H9 (cell line): ENCODE measurements at regions not wholly inside any gene's neighbourhood (a gene's known extent, or its start where the extent isn't known, plus 50 kb on each side); places are given as distances from the start of the nearest gene placed in this dataset.

Experiments used
- DNase-seq: peaks from one replicate; pipeline ENCODE4 v3.0.0-alpha.2; 2017
- H2AFZ ChIP-seq: one replicate; pipeline ENCODE4 v1.6.1; 2013; ENCODE audit warnings: mild to moderate bottlenecking, low read length, control low read depth, moderate library complexity
- H2AK5ac ChIP-seq: 2 replicates; pipeline ENCODE4 v1.6.1; 2013; ENCODE audit warnings: low read length, control low read depth, mixed read lengths; ENCODE audit not compliant: insufficient read length
- H2BK120ac ChIP-seq: one replicate; pipeline ENCODE4 v1.6.1; 2013; ENCODE audit warnings: low read depth, mild to moderate bottlenecking, low read length, control low read depth, inconsistent platforms; ENCODE audit not compliant: poor library complexity, severe bottlenecking
- H2BK12ac ChIP-seq: 2 replicates; pipeline ENCODE4 v1.6.1; 2013; ENCODE audit warnings: low read length, control low read depth, mixed read lengths, low read depth; ENCODE audit not compliant: insufficient read length
- H2BK15ac ChIP-seq: 2 replicates; pipeline ENCODE4 v1.6.1; 2013; ENCODE audit warnings: low read depth, low read length, control low read depth
- H2BK20ac ChIP-seq: one replicate; pipeline ENCODE4 v1.6.1; 2013; ENCODE audit warnings: low read depth, mild to moderate bottlenecking, low read length, control low read depth, inconsistent platforms; ENCODE audit not compliant: poor library complexity, severe bottlenecking
- H2BK5ac ChIP-seq: 2 replicates; pipeline ENCODE4 v1.6.1; 2013; ENCODE audit warnings: low read length, control low read depth, mixed read lengths; ENCODE audit not compliant: insufficient read length
- H3K14ac ChIP-seq: 2 replicates; pipeline ENCODE4 v1.6.1; 2013; ENCODE audit warnings: low read length, control low read depth; ENCODE audit not compliant: insufficient read depth
- H3K18ac ChIP-seq: 2 replicates; pipeline ENCODE4 v1.6.1; 2013; ENCODE audit warnings: low read depth, mild to moderate bottlenecking, mixed read lengths, low read length, control low read depth; ENCODE audit not compliant: insufficient read length
- H3K23ac ChIP-seq: 2 replicates; pipeline ENCODE4 v1.6.1; 2013; ENCODE audit warnings: low read length, control low read depth, mixed read lengths, low read depth; ENCODE audit not compliant: insufficient read length
- H3K23me2 ChIP-seq: 2 replicates; pipeline ENCODE4 v1.6.1; 2013; ENCODE audit warnings: low read depth, mild to moderate bottlenecking, mixed read lengths, low read length, control low read depth; ENCODE audit not compliant: insufficient read length, poor library complexity, severe bottlenecking
- H3K27ac ChIP-seq: 2 replicates; pipeline ENCODE4 v1.5.1; 2013; ENCODE audit warnings: low read length, control low read depth, mixed read lengths, low read depth; ENCODE audit not compliant: insufficient read length
- H3K27me3 ChIP-seq: 2 replicates; pipeline ENCODE4 v1.6.1; 2013; ENCODE audit warnings: low read length, control low read depth, inconsistent platforms; ENCODE audit not compliant: insufficient read depth
- H3K4ac ChIP-seq: 2 replicates; pipeline ENCODE4 v1.6.1; 2013; ENCODE audit warnings: low read depth, mild to moderate bottlenecking, control low read depth, inconsistent platforms, low read length, moderate library complexity
- H3K4me1 ChIP-seq: 2 replicates; pipeline ENCODE4 v1.6.1; 2013; ENCODE audit warnings: low read length, control low read depth, inconsistent platforms; ENCODE audit not compliant: insufficient read depth
- H3K4me2 ChIP-seq: 2 replicates; pipeline ENCODE4 v1.6.1; 2013; ENCODE audit warnings: low read length, control low read depth, mixed read lengths; ENCODE audit not compliant: insufficient read length, insufficient read depth
- H3K56ac ChIP-seq: 2 replicates; pipeline ENCODE4 v1.6.1; 2013; ENCODE audit warnings: low read depth, mild to moderate bottlenecking, mixed read lengths, low read length, control low read depth; ENCODE audit not compliant: insufficient read length
- H3K79me1 ChIP-seq: 2 replicates; pipeline ENCODE4 v1.6.1; 2013; ENCODE audit warnings: low read depth, mild to moderate bottlenecking, moderate library complexity, low read length, control low read depth, inconsistent platforms; ENCODE audit not compliant: insufficient read depth, poor library complexity, severe bottlenecking
- H3K79me2 ChIP-seq: 2 replicates; pipeline ENCODE4 v1.6.1; 2013; ENCODE audit warnings: low read length, control low read depth, inconsistent platforms; ENCODE audit not compliant: insufficient read depth
- H3K9ac ChIP-seq: 2 replicates; pipeline ENCODE4 v1.6.1; 2013; ENCODE audit warnings: low read length, control low read depth, mixed read lengths; ENCODE audit not compliant: insufficient read length; ENCODE audit errors: extremely low read depth
- H3K9me3 ChIP-seq: one replicate; pipeline ENCODE4 v1.6.1; 2013; ENCODE audit warnings: low read depth, low read length, inconsistent platforms; ENCODE audit not compliant: control insufficient read depth
- H3T11ph ChIP-seq: one replicate; pipeline ENCODE4 v1.6.1; 2013; ENCODE audit warnings: mild to moderate bottlenecking, low read length, control low read depth, inconsistent platforms
- H4K20me1 ChIP-seq: one replicate; pipeline ENCODE4 v1.6.1; 2013; ENCODE audit not compliant: control insufficient read depth, insufficient read length, insufficient read depth
- H4K5ac ChIP-seq: 2 replicates; pipeline ENCODE4 v1.6.1; 2013; ENCODE audit warnings: low read depth, mild to moderate bottlenecking, mixed read lengths, low read length, control low read depth; ENCODE audit not compliant: insufficient read length
- H4K8ac ChIP-seq: replicated peaks from 2 replicates; pipeline ENCODE4 v1.6.1; 2013; ENCODE audit warnings: low read length, control low read depth, mixed read lengths, low read depth; ENCODE audit not compliant: insufficient read length
- H4K91ac ChIP-seq: 2 replicates; pipeline ENCODE4 v1.6.1; 2013; ENCODE audit warnings: low read depth, mild to moderate bottlenecking, moderate library complexity, mixed read lengths, low read length, control low read depth; ENCODE audit not compliant: insufficient read length
- H3K27ac Mint-ChIP-seq, 3 experiments: 2 replicates in 2 of 3; 3 replicates in 1 of 3; pipeline ENCODE4 v1.8.0; 2020 to 2021; ENCODE audit warnings: mixed read lengths in 3 of 3, mild to moderate bottlenecking in 1 of 3, moderate library complexity in 1 of 3
- H3K27me3 Mint-ChIP-seq: 2 replicates; pipeline ENCODE4 v1.8.0; 2021; ENCODE audit warnings: low read depth, mild to moderate bottlenecking, moderate library complexity, mixed read lengths
- H3K36me3 Mint-ChIP-seq, 3 experiments: 2 replicates in 2 of 3; 3 replicates in 1 of 3; pipeline ENCODE4 v1.8.0; 2020 to 2021; ENCODE audit warnings: low read depth in 3 of 3, mixed read lengths in 3 of 3; ENCODE audit not compliant: insufficient read depth in 1 of 3
- H3K4me1 Mint-ChIP-seq, 2 experiments: 2 replicates each; pipeline ENCODE4 v1.8.0; 2020; ENCODE audit warnings: mixed read lengths in 2 of 2
- H3K4me3 Mint-ChIP-seq, 2 experiments: 2 replicates in 1 of 2; 3 replicates in 1 of 2; pipeline ENCODE4 v1.8.0; 2020 to 2021; ENCODE audit warnings: mild to moderate bottlenecking in 2 of 2, mixed read lengths in 2 of 2, moderate library complexity in 1 of 2
- H3K9me3 Mint-ChIP-seq, 2 experiments: 2 replicates in 1 of 2; 3 replicates in 1 of 2; pipeline ENCODE4 v1.8.0; 2020; ENCODE audit warnings: mild to moderate bottlenecking in 2 of 2, mixed read lengths in 2 of 2, moderate library complexity in 1 of 2
- WGBS: extraction: QIAGEN DNeasy Blood & Tissue Kit; methylation state at CpG from one replicate; pipeline ENCODE4 v1.1.7; 2013; ENCODE audit warnings: missing lambda C conversion rate, low lambda C conversion rate, mixed read lengths; ENCODE audit not compliant: insufficient read length; ENCODE audit errors: extremely low coverage; 5-methylcytosine and 5-hydroxymethylcytosine counted together
- TF ChIP-seq, protein P1 (sequence below): fragments of 200-600 bp; sonication (generic); conservative IDR thresholded peaks from 3 replicates; pipeline ENCODE4 v1.8.0; 2021; ENCODE audit warnings: antibody characterized with exemption, mild to moderate bottlenecking

DNA sequence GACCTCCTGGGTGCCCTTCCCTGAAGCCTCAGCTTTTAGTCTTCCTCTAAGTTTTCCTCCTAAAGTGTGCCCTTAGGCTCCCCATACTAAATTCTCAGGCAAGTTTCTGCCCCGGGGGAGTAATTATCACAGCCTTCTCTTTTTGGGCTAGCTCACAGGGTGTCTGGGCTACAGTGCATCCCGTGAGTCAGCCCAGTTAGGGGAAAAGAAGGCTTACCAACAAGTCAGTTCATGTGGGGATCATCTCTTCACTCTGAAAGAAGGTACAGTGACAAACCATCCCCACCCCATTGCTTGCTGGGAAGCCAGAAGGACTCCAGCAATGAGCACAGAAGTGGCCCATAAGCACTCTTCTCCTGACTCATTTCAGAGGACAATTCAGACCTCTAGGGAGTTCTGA lies 134.7 kb upstream of the FAM9C start:
- no peak overlapping the region for H2AFZ ChIP-seq
- H3K79me1 ChIP-seq: no peaks in the 10 kb centered on the region
- peaks cover 7 to 9% of the 10 kb centered on the region in 2 experiments for H3K4me1 Mint-ChIP-seq
- H3K27ac ChIP-seq: no peak overlapping the region
- H3K79me2 ChIP-seq: no peaks in the 10 kb centered on the region
- H3K4me2 ChIP-seq: no peak overlapping the region
- H3K56ac ChIP-seq: no peak overlapping the region
- no peak overlapping the region for H3K18ac ChIP-seq
- no peak overlapping the region for H2BK5ac ChIP-seq
- no peak overlapping the region for H3K14ac ChIP-seq
- H4K20me1 ChIP-seq: no peaks in the 10 kb centered on the region
- peaks cover 4% of the 10 kb centered on the region for H3K9me3 ChIP-seq
- no peak overlapping the region for H2BK20ac ChIP-seq
- no peak overlapping the region for H3K23ac ChIP-seq
- WGBS: no CpG with 5 or more reads among the region's 2 CpGs
- H3K4ac ChIP-seq: no peak overlapping the region
- peaks cover 2 to 4% (median 3%) of the 10 kb centered on the region in 3 experiments; a peak in 3 of 7 replicates for H3K36me3 Mint-ChIP-seq
- H4K91ac ChIP-seq: no peak overlapping the region
- H3K27me3 Mint-ChIP-seq: peaks cover 7% of the 10 kb centered on the region
- TF ChIP-seq, protein P1, sequence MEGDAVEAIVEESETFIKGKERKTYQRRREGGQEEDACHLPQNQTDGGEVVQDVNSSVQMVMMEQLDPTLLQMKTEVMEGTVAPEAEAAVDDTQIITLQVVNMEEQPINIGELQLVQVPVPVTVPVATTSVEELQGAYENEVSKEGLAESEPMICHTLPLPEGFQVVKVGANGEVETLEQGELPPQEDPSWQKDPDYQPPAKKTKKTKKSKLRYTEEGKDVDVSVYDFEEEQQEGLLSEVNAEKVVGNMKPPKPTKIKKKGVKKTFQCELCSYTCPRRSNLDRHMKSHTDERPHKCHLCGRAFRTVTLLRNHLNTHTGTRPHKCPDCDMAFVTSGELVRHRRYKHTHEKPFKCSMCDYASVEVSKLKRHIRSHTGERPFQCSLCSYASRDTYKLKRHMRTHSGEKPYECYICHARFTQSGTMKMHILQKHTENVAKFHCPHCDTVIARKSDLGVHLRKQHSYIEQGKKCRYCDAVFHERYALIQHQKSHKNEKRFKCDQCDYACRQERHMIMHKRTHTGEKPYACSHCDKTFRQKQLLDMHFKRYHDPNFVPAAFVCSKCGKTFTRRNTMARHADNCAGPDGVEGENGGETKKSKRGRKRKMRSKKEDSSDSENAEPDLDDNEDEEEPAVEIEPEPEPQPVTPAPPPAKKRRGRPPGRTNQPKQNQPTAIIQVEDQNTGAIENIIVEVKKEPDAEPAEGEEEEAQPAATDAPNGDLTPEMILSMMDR: no peak
- no peak for DNase-seq
- H3K9ac ChIP-seq: no peak overlapping the region
- H3K9me3 Mint-ChIP-seq: peaks cover 71 to 79% of the 10 kb centered on the region in 2 experiments
- no peaks in the 10 kb centered on the region for H3K23me2 ChIP-seq
- no peak overlapping the region for H3K4me3 Mint-ChIP-seq
- no peak overlapping the region for H2BK15ac ChIP-seq
- H2BK120ac ChIP-seq: no peak overlapping the region
- no peaks in the 10 kb centered on the region for H3K27me3 ChIP-seq
- H4K5ac ChIP-seq: no peak overlapping the region
- H3K4me1 ChIP-seq: no peaks in the 10 kb centered on the region
- no peak overlapping the region for H2BK12ac ChIP-seq
- no peak overlapping the region for H3T11ph ChIP-seq
- no peak overlapping the region for H3K27ac Mint-ChIP-seq
- H4K8ac ChIP-seq: no peak overlapping the region
- H2AK5ac ChIP-seq: no peak overlapping the region
